HL-60 (cell line): ENCODE measurements at regions not wholly inside any gene's neighbourhood (a gene's known extent, or its start where the extent isn't known, plus 50 kb on each side); places are given as distances from the start of the nearest gene placed in this dataset.

Source experiments
- POLR2AphosphoS5 ChIP-seq: IDR thresholded peaks from 2 replicates; pipeline ENCODE4 v1.6.1; 2012; ENCODE audit warnings: low read depth
- SPI1 ChIP-seq: IDR thresholded peaks from 2 replicates; pipeline ENCODE4 v1.6.1; 2012; ENCODE audit warnings: low read depth, mild to moderate bottlenecking, borderline replicate concordance
- TF ChIP-seq, protein P1 (sequence below): IDR thresholded peaks from one replicate; pipeline ENCODE4 v1.5.1; 2011; ENCODE audit warnings: low read length, control low read depth, inconsistent platforms; ENCODE audit not compliant: insufficient read depth
- TF ChIP-seq, protein P2 (sequence below): IDR thresholded peaks from 2 replicates; pipeline ENCODE4 v1.6.1; 2012; ENCODE audit warnings: low read depth; ENCODE audit not compliant: insufficient replicate concordance

DNA sequence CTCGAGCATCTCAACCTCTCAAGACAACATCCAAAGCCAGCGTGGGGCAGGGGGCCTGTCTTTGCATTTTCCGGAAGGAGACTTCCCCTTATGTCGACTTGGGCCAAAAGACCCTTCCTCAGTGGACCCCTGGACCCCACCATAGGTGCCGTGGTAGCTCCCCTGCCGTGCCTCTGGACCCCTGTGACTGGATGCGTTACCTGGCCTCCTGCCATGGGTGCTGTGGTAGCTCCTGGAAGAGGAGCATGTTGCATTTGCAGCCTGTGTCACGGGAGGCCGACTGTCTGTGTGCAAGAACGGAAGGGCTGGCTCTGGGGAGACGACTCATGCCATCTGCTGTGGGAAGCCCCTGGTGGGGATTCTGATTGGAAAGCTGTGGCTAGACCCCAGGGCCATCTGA, 130.1 kb downstream of the FOXL1 start:
- TF ChIP-seq, protein P1, sequence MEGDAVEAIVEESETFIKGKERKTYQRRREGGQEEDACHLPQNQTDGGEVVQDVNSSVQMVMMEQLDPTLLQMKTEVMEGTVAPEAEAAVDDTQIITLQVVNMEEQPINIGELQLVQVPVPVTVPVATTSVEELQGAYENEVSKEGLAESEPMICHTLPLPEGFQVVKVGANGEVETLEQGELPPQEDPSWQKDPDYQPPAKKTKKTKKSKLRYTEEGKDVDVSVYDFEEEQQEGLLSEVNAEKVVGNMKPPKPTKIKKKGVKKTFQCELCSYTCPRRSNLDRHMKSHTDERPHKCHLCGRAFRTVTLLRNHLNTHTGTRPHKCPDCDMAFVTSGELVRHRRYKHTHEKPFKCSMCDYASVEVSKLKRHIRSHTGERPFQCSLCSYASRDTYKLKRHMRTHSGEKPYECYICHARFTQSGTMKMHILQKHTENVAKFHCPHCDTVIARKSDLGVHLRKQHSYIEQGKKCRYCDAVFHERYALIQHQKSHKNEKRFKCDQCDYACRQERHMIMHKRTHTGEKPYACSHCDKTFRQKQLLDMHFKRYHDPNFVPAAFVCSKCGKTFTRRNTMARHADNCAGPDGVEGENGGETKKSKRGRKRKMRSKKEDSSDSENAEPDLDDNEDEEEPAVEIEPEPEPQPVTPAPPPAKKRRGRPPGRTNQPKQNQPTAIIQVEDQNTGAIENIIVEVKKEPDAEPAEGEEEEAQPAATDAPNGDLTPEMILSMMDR: no peak
- TF ChIP-seq SPI1 (no peak), POLR2AphosphoS5 (no peak)
- TF ChIP-seq, protein P2, sequence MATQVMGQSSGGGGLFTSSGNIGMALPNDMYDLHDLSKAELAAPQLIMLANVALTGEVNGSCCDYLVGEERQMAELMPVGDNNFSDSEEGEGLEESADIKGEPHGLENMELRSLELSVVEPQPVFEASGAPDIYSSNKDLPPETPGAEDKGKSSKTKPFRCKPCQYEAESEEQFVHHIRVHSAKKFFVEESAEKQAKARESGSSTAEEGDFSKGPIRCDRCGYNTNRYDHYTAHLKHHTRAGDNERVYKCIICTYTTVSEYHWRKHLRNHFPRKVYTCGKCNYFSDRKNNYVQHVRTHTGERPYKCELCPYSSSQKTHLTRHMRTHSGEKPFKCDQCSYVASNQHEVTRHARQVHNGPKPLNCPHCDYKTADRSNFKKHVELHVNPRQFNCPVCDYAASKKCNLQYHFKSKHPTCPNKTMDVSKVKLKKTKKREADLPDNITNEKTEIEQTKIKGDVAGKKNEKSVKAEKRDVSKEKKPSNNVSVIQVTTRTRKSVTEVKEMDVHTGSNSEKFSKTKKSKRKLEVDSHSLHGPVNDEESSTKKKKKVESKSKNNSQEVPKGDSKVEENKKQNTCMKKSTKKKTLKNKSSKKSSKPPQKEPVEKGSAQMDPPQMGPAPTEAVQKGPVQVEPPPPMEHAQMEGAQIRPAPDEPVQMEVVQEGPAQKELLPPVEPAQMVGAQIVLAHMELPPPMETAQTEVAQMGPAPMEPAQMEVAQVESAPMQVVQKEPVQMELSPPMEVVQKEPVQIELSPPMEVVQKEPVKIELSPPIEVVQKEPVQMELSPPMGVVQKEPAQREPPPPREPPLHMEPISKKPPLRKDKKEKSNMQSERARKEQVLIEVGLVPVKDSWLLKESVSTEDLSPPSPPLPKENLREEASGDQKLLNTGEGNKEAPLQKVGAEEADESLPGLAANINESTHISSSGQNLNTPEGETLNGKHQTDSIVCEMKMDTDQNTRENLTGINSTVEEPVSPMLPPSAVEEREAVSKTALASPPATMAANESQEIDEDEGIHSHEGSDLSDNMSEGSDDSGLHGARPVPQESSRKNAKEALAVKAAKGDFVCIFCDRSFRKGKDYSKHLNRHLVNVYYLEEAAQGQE: no peak
